Activated B cell treated with CpG ODN at 0.5 μM for 24 hours (primary cell): ENCODE measurements at regions not wholly inside any gene's neighbourhood (a gene's known extent, or its start where the extent isn't known, plus 50 kb on each side); places are given as distances from the start of the nearest gene placed in this dataset.

ENCODE experiments used
- ATAC-seq: fragments of 200-7000 bp; cut with Tn5 transposase; one replicate; pipeline ENCODE4 v1.10.0; 2021; ENCODE audit warnings: low read depth, mild to moderate bottlenecking, moderate library complexity
- CTCF ChIA-PET: fragments of 350-600 bp; sonication (Branson Sonifier 250); formaldehyde crosslinking; loops from one replicate; lab custom pipeline; 2021; ENCODE audit warnings: antibody characterized with exemption; lab: Charles Lee
- POLR2A ChIA-PET: fragments of 350-600 bp; sonication (Branson Sonifier 250); formaldehyde crosslinking; loops from one replicate; lab custom pipeline; 2021; ENCODE audit warnings: antibody characterized with exemption; lab: Charles Lee
- DNase-seq: peaks from one replicate; pipeline ENCODE4 v3.0.0; 2022
- H3K27ac Mint-ChIP-seq: one replicate; pipeline ENCODE4 v1.8.0; 2020; ENCODE audit warnings: mixed read lengths
- H3K27me3 Mint-ChIP-seq: one replicate; pipeline ENCODE4 v1.8.0; 2021; ENCODE audit warnings: mixed read lengths
- H3K36me3 Mint-ChIP-seq: one replicate; pipeline ENCODE4 v1.8.0; 2021; ENCODE audit warnings: low read depth, mixed read lengths
- H3K4me1 Mint-ChIP-seq: one replicate; pipeline ENCODE4 v1.8.0; 2021; ENCODE audit warnings: mixed read lengths
- H3K4me3 Mint-ChIP-seq: one replicate; pipeline ENCODE4 v1.8.0; 2020; ENCODE audit warnings: mild to moderate bottlenecking, mixed read lengths
- H3K9me3 Mint-ChIP-seq: one replicate; pipeline ENCODE4 v1.8.0; 2020; ENCODE audit warnings: mixed read lengths
- intact Hi-C: fragments of 100-400 bp; cut with micrococcal nuclease; formaldehyde crosslinking; loops from one replicate; pipeline ENCODE4 v1.15.1; 2024
- TF ChIP-seq, protein P1 (sequence below): fragments of 200-600 bp; IDR thresholded peaks from one replicate; pipeline ENCODE4 v1.8.0; 2022; ENCODE audit warnings: antibody characterized with exemption, mild to moderate bottlenecking

DNA sequence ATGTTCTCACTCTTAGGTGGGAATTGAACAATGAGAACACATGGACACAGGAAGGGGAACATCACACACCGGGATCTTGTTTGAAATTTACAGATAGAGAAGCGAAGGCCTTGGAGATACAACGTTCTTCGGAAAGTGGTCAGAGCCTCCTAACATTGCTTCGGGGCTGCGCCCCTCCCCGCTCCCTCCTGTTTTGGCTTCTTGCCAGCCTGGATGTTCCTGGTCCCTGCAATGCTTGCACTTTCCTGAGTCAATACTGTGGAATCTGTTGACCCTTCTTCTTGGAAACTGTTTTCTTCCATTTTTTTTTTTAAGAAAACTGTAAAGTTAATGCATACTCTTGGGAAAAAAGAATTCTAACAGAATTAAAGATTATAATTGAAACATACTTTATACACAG is 360.8 kb downstream of the SOCS6 start:
- Mint-ChIP-seq H3K4me1 (no peaks in the 10 kb centered on the region), H3K9me3 (peaks cover 7% of the 10 kb centered on the region), H3K27ac (no peak overlapping the region), H3K27me3 (no peaks in the 10 kb centered on the region), H3K36me3 (no peaks in the 10 kb centered on the region), H3K4me3 (no peak overlapping the region)
- POLR2A ChIA-PET: no interaction called here
- intact Hi-C loops: no loop called here
- no peak for DNase-seq
- CTCF ChIA-PET: no interaction called here
- TF ChIP-seq, protein P1, sequence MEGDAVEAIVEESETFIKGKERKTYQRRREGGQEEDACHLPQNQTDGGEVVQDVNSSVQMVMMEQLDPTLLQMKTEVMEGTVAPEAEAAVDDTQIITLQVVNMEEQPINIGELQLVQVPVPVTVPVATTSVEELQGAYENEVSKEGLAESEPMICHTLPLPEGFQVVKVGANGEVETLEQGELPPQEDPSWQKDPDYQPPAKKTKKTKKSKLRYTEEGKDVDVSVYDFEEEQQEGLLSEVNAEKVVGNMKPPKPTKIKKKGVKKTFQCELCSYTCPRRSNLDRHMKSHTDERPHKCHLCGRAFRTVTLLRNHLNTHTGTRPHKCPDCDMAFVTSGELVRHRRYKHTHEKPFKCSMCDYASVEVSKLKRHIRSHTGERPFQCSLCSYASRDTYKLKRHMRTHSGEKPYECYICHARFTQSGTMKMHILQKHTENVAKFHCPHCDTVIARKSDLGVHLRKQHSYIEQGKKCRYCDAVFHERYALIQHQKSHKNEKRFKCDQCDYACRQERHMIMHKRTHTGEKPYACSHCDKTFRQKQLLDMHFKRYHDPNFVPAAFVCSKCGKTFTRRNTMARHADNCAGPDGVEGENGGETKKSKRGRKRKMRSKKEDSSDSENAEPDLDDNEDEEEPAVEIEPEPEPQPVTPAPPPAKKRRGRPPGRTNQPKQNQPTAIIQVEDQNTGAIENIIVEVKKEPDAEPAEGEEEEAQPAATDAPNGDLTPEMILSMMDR: no peak
- no peak for ATAC-seq

DNA sequence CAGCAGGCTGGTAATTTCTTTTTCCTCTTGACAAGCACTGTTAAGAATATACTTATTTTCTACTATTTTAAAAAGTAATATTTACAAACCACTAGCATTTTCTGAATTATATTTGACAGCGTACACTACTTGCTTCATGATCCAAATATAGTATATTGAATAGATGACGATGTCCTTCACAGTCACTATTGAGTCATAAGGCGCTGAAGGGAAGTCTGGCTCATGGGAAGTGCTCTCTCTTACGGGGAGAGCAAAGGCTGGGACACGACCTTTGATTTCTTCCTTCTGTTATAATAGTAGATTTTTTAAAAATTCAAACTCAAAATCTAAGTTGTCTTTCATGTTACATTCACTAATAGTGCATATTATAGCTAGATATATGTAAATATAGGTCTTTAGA is 357.1 kb downstream of the SOCS6 start:
- Mint-ChIP-seq H3K36me3 (no peaks in the 10 kb centered on the region), H3K27ac (no peak overlapping the region), H3K9me3 (peaks cover 5% of the 10 kb centered on the region), H3K27me3 (no peaks in the 10 kb centered on the region), H3K4me3 (no peak overlapping the region), H3K4me1 (no peaks in the 10 kb centered on the region)
- ATAC-seq (no peak), DNase-seq (no peak)
- intact Hi-C loops: no loop called here
- CTCF ChIA-PET: no interaction called here
- TF ChIP-seq, protein P1: no peak
- POLR2A ChIA-PET: no interaction called here

DNA sequence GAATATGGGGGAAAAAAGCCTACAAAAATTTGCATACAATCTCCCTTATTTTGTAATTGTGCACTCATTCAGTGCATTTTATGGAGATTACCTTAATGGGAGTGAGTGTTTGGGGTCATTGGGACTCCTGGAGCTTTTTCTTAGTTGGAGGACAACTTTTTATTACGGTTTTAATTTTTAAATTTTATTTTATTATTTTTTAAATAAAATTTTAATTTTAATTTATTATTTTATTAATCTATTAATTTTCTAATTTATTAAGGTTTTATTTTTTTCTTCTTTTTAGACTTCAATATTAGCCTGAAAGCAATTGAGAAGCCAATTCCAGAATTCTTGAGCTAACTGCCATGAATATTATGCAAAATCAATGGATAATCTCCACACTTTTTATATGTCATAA is 355.0 kb downstream of the SOCS6 start:
- H3K27ac Mint-ChIP-seq: no peak overlapping the region
- no peak overlapping the region for H3K4me3 Mint-ChIP-seq

DNA sequence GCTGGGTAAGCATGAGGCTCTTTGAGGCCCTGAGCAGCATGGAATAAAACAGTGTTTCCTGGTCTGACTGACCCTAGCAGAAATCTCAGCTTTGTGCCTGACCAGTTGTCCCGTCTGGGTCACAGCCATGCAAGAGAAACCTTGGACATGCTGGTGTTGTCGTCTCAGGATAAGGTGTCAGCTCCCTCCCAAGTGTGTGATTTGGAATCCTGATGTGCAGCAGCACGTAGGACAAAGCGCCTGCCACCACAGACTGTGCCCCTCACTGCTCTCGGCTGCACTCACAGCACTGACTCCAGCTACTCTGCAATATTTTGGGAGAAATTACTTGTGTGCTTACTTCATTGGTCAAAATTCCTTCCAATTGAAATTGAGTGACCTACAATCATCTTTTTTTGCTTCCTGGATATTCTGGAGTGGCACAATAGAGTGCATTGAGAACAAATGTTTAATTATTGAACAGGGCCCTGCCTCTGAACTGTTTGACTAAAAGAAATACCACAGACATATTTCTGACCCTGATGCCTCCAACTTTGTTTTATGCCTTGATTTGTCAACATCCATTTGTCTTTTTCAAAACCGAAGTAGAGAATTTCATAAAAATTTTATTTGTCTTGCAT is 352.4 kb downstream of the SOCS6 start:
- Mint-ChIP-seq H3K4me3 (no peak overlapping the region), H3K9me3 (no peaks in the 10 kb centered on the region), H3K27me3 (no peaks in the 10 kb centered on the region), H3K4me1 (no peaks in the 10 kb centered on the region), H3K36me3 (no peaks in the 10 kb centered on the region), H3K27ac (no peak overlapping the region)
- intact Hi-C loops: no loop called here
- DNase-seq (no peak), ATAC-seq (no peak)
- POLR2A ChIA-PET: no interaction called here
- TF ChIP-seq, protein P1: no peak
- CTCF ChIA-PET: no interaction called here

More for the DNA sequence above, 355.0 kb downstream of the SOCS6 start:
- H3K36me3 Mint-ChIP-seq: no peaks in the 10 kb centered on the region
- ATAC-seq: no peak
- TF ChIP-seq, protein P1: no peak
- no peaks in the 10 kb centered on the region for H3K9me3 Mint-ChIP-seq
- ChIA-PET POLR2A (no interaction called here), CTCF (no interaction called here)
- no peaks in the 10 kb centered on the region for H3K4me1 Mint-ChIP-seq
- H3K27me3 Mint-ChIP-seq: no peaks in the 10 kb centered on the region
- intact Hi-C loops: no loop called here
- DNase-seq: no peak

DNA sequence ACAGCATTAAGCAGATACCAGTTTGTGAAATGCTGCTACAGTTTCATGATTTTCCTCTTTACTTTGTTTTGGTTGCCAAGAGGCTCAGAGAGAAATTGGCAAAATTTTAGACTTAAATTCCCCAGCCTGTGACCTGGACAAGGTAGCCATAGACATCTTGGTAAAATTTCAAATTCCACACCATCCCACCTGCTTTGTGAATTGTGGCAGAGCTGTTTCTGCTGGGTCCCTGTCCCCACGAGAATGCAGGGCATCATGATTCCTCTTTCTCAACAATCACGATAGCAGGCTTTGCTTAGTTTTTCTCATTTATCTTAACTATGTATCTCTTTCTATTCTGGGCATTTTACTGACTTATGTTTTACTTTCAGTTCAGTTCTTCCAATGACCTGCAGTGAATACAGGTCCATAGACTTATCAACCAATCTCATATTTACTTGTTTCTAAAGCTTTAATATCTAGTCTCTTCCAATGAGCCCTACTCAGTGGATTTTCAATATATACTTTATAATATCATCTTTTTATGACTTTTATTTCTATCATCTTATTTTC is 351.6 kb downstream of the SOCS6 start:
- H3K9me3 Mint-ChIP-seq: no peaks in the 10 kb centered on the region
- ChIA-PET CTCF (no interaction called here), POLR2A (no interaction called here)
- no peaks in the 10 kb centered on the region for H3K27me3 Mint-ChIP-seq
- no peaks in the 10 kb centered on the region for H3K4me1 Mint-ChIP-seq
- H3K36me3 Mint-ChIP-seq: no peaks in the 10 kb centered on the region
- intact Hi-C loops: no loop called here
- no peak for DNase-seq
- H3K27ac Mint-ChIP-seq: no peak overlapping the region
- TF ChIP-seq, protein P1: no peak
- no peak overlapping the region for H3K4me3 Mint-ChIP-seq
- ATAC-seq: no peak
